ENCODE measurements at regions not wholly inside any gene's neighbourhood (a gene's known extent, or its start where the extent isn't known, plus 50 kb on each side); places are given as distances from the start of the nearest gene placed in this dataset.

GRCh38 chr9:7901621-7902020 is 102.0 kb upstream of the DMAC1 start:
- Histone ChIP-seq H2BK12ac (ENCODE audit: insufficient read length, low read depth, low read length) (no peak overlapping the region), H3K79me1 (ENCODE audit: insufficient read depth, low read depth, low read length, poor library complexity, severe bottlenecking) (no peaks in the 10 kb centered on the region), H3T11ph (ENCODE audit: low read length) (no peak overlapping the region), H3K27ac (ENCODE audit: insufficient read length, low read depth, low read length) (no peak overlapping the region), H2BK20ac (ENCODE audit: low read depth, low read length, poor library complexity, severe bottlenecking) (no peak overlapping the region), H3K4me1 (ENCODE audit: insufficient read depth, low read length) (no peaks in the 10 kb centered on the region), H4K5ac (ENCODE audit: insufficient read length, low read depth, low read length) (no peak overlapping the region), H3K56ac (ENCODE audit: insufficient read length, low read depth, low read length) (no peak overlapping the region), H2AK5ac (ENCODE audit: insufficient read length, low read length) (no peak overlapping the region), H3K9me3 (ENCODE audit: control insufficient read depth, low read depth, low read length) (no peaks in the 10 kb centered on the region), H3K4me2 (ENCODE audit: insufficient read depth, insufficient read length, low read length) (no peak overlapping the region), H2BK5ac (ENCODE audit: insufficient read length, low read length) (no peak overlapping the region), H3K4ac (ENCODE audit: low read depth, low read length) (no peak overlapping the region), H4K20me1 (ENCODE audit: control insufficient read depth, insufficient read depth, insufficient read length) (no peaks in the 10 kb centered on the region), H3K23ac (ENCODE audit: insufficient read length, low read depth, low read length) (no peak overlapping the region), H3K18ac (ENCODE audit: insufficient read length, low read depth, low read length) (no peak overlapping the region), H3K14ac (ENCODE audit: insufficient read depth, low read length) (no peak overlapping the region), H3K27me3 (ENCODE audit: insufficient read depth, low read length) (no peaks in the 10 kb centered on the region), H3K23me2 (ENCODE audit: insufficient read length, low read depth, low read length, poor library complexity, severe bottlenecking) (no peaks in the 10 kb centered on the region), H2AFZ (ENCODE audit: low read length) (no peak overlapping the region), H2BK120ac (ENCODE audit: low read depth, low read length, poor library complexity, severe bottlenecking) (no peak overlapping the region), H3K9ac (ENCODE audit: extremely low read depth, insufficient read length, low read length) (no peak overlapping the region), H4K8ac (replicated peaks; ENCODE audit: insufficient read length, low read depth, low read length) (no peak overlapping the region), H2BK15ac (ENCODE audit: low read depth, low read length) (no peak overlapping the region), H3K79me2 (ENCODE audit: insufficient read depth, low read length) (no peaks in the 10 kb centered on the region), H4K91ac (ENCODE audit: insufficient read length, low read depth, low read length) (no peak overlapping the region)
- no peak overlapping the region for H3K4me3 Mint-ChIP-seq
- no peaks in the 10 kb centered on the region for H3K27me3 Mint-ChIP-seq (ENCODE audit: low read depth)
- H3K27ac Mint-ChIP-seq = no peak overlapping the region
- DNase-seq = no peak
- WGBS (ENCODE audit: extremely low coverage, insufficient read length, low lambda C conversion rate) = no CpG with 5 or more reads among the region's 4 CpGs
- H3K9me3 Mint-ChIP-seq = no peaks in the 10 kb centered on the region
- no peaks in the 10 kb centered on the region for H3K36me3 Mint-ChIP-seq (ENCODE audit: insufficient read depth in 1 of 3, low read depth in 3 of 3)
- TF ChIP-seq CTCF (conservative IDR thresholded peaks at IDR 0.05) = no peak
- H3K4me1 Mint-ChIP-seq = no peaks in the 10 kb centered on the region

All from H9 (cell line).